Inflammatory macrophage treated with lipopolysaccharide for 4 hours (primary cell): ENCODE measurements at regions not wholly inside any gene's neighbourhood (a gene's known extent, or its start where the extent isn't known, plus 50 kb on each side); places are given as distances from the start of the nearest gene placed in this dataset.
"Not testable (repeated sequence)": the region's sequence is repeated elsewhere in the genome, so short reads cannot be mapped to it uniquely, and the experiment has no call there.

Experiments used
- DNase-seq: peaks from one replicate; pipeline ENCODE4 v3.0.0-alpha.2; 2020

- DNase-seq = no peak
Measured at GRCh38 chr3:182292591-182292990, 500.7 kb upstream of the ATP11B start.

- DNase-seq = no peak
Measured at GRCh38 chr3:182294256-182294655, 499.0 kb upstream of the ATP11B start.

GRCh38 chr3:182294696-182295095 lies 498.6 kb upstream of the ATP11B start:
- no peak for DNase-seq

GRCh38 chr3:182300266-182300665 lies 493.0 kb upstream of the ATP11B start:
- DNase-seq = no peak

- DNase-seq = no peak
Measured at GRCh38 chr3:182303169-182303568, 490.1 kb upstream of the ATP11B start.

- no peak for DNase-seq
Measured at GRCh38 chr3:182305881-182306665, 487.2 kb upstream of the ATP11B start.

GRCh38 chr3:182308328-182308727 lies 485.0 kb upstream of the ATP11B start:
- DNase-seq = no peak

- no peak for DNase-seq
Measured at GRCh38 chr3:182309120-182309519, 484.2 kb upstream of the ATP11B start.

- DNase-seq = no peak
Measured at GRCh38 chr3:182315313-182315712, 478.0 kb upstream of the ATP11B start.

GRCh38 chr3:182323126-182323700 lies 470.1 kb upstream of the ATP11B start:
- DNase-seq = no peak

GRCh38 chr3:182323898-182324297 lies 469.4 kb upstream of the ATP11B start:
- no peak for DNase-seq

- peak; percentile 18 for DNase-seq
Measured at GRCh38 chr3:182325213-182325950, 467.9 kb upstream of the ATP11B start.

GRCh38 chr3:182327196-182327681 lies 466.1 kb upstream of the ATP11B start:
- DNase-seq = no peak

GRCh38 chr3:182330646-182331045 lies 462.7 kb upstream of the ATP11B start:
- DNase-seq = no peak

- no peak for DNase-seq
Measured at GRCh38 chr3:182331341-182331740, 462.0 kb upstream of the ATP11B start.

GRCh38 chr3:182342252-182342651 lies 451.1 kb upstream of the ATP11B start:
- DNase-seq = no peak

- DNase-seq = not testable (repeated sequence)
Measured at GRCh38 chr3:182344026-182344425, 449.3 kb upstream of the ATP11B start.

- no peak for DNase-seq
Measured at GRCh38 chr3:182349051-182349450, 444.3 kb upstream of the ATP11B start.

- DNase-seq = no peak
Measured at GRCh38 chr3:182349951-182350517, 443.3 kb upstream of the ATP11B start.

- DNase-seq = no peak
Measured at GRCh38 chr3:182357928-182358327, 435.4 kb upstream of the ATP11B start.

- no peak for DNase-seq
Measured at GRCh38 chr3:182364323-182364722, 429.0 kb upstream of the ATP11B start.

GRCh38 chr3:182364723-182365650 lies 428.3 kb upstream of the ATP11B start:
- no peak for DNase-seq
